HG03060 (cell line): ENCODE measurements at regions not wholly inside any gene's neighbourhood (a gene's known extent, or its start where the extent isn't known, plus 50 kb on each side); places are given as distances from the start of the nearest gene placed in this dataset.

ENCODE experiments used
- ATAC-seq: cut with Tn5 transposase; IDR thresholded peaks from one replicate; pipeline ENCODE4 v1.9.1; 2021; ENCODE audit warnings: low read depth, moderate number of reproducible peaks; ENCODE audit not compliant: unreplicated experiment

GRCh38 chr2:134181219-134181618, 72.7 kb upstream of the MGAT5 start:
- ATAC-seq: no peak

DNA sequence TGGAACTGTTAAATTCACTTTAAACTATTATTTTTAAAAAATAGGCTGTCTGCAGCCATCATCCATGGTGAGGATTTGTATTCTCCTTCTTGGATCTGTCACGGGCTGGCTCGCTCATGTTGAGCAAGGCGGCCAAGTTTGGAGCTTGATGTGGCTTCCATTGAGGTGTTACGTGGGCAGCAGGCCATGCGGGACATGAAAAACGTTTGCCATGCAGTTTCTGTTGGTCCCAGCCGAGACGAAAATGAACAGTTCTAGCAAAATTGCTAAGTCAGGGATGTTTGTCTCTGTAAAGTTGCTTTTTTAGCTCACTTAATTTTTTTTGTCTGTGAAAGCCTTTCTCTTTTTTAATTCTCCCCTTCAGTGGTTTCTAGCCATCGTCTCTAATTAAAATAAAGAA, 70.2 kb upstream of the MGAT5 start:
- ATAC-seq: no peak

GRCh38 chr2:134185639-134186038, 68.2 kb upstream of the MGAT5 start:
- ATAC-seq: no peak

GRCh38 chr2:134189009-134189720, 64.7 kb upstream of the MGAT5 start:
- no peak for ATAC-seq

DNA sequence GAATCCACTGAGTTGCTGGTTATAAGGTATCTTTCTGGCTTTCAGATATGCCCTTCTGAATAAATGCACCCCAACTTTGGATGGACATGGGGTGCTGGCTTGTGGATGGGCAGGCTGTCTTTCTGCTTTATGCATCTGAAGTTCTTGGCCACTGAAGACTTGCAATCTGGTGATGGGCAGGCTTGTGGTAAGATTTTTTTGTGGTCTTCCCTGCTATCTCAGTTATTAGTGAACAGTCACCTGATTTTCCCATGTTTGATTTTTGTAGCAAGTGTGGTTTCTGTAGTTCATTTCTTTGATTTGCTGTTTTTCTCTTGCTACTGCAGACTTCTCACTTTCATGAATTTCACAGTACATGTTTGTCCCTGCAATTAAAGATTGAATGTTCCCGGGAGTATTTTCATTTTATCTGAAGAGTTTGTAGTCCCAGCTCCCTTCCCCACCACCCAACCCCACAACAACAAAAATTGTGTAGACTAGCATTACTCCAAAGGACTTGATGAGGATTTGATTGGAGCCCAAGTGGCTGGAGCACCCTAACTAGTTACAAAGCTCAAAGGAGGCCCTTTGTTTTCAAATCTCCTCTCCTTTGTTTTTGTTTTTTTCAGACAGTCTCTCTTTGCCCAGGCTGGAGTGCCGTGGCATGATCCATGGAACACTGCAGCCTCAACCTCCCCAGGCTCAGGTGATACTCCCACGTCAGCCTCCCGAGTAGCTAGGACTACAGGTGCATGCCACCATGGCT, 63.6 kb upstream of the MGAT5 start:
- no peak for ATAC-seq

GRCh38 chr2:134190807-134191203, 63.1 kb upstream of the MGAT5 start:
- no peak for ATAC-seq

GRCh38 chr2:134191835-134192234, 62.0 kb upstream of the MGAT5 start:
- no peak for ATAC-seq

DNA sequence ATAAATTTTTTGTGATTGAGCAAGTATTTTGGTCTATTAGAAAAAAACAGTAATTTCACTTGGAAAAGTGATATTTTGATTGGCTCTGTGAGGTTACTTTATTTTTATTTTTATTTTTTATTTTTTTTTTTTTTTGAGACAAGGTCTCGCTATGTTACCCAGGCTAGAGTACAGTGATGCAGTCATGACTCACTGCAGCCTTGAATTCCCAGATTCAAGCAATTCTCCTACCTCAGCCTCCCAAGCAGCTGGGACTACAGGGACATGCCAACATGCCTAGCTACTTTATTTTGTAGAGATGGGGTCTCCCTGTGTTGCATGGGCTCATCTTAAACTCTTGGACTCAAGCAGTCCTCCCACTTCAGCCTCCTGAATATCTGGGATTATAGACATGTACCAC, 60.9 kb upstream of the MGAT5 start:
- no peak for ATAC-seq

DNA sequence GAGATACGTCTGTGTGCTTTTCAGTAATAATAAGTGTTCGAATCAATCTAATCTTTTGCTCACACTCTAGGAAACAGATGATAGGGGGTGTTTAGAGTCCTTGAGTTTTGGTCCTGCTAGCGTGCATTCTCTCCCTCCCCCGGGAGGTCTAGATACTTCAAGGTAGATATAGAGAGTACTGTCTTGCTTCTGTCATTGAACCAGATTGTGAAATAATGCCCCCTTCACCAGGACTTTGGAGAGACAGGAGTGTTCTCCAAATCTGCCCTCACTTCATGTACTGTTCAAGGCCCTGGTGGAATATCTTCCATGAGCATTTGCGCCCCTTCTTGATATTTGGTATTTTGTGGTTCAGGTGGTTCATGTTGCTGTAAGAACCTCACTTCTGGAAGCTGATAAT, 59.4 kb upstream of the MGAT5 start:
- ATAC-seq: no peak

- ATAC-seq: no peak
These were observed 58.5 kb upstream of the MGAT5 start for GRCh38 chr2:134195341-134195740.

DNA sequence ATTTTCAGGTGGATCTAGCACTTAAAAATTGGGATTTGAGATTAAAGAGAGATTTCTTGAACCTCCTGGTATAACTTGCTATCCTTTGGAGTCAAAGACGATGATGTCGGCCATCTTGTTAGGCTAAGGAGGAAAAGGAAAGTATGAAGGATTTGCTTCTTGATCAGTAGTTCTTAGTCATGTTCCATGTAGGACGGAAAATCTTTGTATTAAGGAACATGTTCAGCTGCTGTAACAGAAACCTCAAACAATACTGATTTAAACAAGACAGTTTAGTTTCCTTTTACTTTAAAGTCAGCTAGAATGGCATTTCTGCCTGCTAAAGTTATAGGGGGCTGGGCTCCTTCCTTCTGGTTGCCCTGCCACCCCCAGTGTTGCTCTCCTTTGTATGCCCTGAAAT, 56.4 kb upstream of the MGAT5 start:
- no peak for ATAC-seq

DNA sequence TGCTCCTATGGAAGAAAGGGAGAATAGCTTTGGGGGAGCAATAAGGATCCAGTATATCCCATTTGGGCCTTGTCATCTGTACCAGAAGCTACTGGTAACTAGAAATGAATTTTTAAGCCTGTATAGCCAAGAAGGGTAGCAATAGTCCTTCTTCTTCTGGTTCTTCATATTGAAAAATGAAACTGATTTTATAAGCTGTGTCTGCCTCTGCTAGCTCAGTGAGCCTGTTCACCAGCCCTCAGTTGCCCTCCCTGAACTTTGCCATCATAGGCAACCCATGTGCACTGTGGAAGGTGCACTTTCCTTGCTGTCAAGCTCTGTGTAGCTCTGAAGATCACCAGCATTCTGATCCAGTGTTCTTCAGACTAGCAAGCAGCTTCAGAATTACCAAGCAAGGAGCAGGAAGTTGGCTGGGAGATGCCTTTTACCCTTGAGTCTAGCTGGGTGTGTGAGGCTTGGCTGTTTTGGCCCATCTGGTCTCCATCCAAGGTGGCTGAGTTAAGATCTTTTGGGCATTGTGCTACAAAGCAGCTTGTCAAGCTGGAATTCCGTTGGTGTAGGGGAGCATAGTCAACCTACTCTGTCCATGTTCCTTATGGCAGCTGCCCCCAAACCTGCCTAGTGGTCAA, 55.8 kb upstream of the MGAT5 start:
- ATAC-seq: no peak

DNA sequence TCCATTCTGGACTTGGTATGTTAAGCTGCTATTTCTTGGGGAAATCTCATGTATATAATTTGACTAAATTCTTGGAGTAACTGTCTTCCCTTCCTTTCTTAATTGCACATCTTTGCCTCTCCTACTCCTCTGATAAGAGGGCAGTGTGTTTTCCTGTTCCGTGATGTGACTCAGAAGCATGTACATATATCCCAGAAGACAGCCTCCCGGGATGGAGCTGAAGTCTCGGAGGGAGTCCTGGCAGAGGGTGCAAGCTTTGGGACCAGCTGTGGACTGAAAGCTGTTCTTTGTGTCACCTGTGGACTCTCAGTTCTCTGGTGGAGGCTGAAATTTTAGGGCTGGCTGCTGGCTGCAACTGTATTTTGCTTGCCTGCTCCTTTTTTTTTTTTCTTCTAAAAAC, 54.7 kb upstream of the MGAT5 start:
- no peak for ATAC-seq

GRCh38 chr2:134200036-134200618, 53.7 kb upstream of the MGAT5 start:
- ATAC-seq: no peak

DNA sequence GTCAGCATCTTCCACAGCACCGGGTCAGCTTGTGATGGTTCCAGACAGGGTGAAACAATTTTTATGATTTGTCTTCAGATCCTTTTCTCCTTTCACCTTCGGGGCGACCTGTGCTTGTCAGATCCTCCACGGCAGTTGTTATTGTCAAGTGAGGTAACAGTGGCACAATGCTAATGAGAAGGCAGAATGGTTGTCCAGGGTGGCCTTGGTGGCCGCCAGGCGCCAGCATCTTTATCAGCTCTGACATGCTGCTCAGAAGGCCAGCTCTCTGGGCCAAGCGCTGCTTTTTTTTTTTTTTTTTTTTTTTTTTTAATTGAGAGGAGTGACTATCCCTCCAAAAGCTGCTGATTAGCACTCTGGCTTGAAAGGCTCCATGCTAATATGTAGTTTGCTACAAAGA, 52.3 kb upstream of the MGAT5 start:
- no peak for ATAC-seq

DNA sequence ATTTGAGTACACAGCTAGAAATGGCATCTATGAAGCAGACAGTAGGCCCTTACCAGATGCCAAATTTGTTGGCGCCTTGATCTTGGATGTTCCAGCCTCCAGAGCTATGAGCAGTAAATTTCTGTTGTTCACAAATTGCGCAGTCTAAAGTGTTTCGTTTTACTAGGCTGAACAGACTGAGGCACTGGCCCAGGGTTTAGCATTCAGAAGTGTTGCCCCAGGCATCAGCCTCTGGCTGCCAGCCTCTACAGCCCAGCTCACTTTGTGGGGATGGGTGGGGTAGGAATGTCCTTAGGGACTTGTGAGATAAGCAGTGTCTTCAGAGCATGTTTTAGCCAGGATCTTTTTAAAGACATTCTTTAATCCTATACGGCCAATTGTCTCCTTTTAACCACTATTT, 51.5 kb upstream of the MGAT5 start:
- ATAC-seq: no peak

DNA sequence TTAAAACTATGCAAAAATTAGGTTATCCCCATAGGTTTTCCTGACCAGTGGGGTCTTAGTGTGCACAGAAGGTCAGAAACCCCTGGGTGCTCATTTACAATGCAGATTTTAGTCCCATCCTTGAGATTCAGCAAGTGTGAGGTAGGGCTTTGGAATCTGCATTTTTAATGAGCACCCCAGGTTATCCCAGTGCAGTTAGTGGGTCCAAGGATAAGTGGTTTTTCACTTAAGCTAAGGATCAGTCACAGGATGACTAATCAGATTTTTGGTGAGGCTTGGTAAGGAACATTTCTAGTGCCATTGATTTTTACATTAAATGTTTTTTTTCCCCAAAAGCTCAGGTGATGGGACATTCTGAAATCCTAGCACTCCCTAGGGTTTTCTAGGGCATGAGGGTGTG, 50.7 kb upstream of the MGAT5 start:
- no peak for ATAC-seq
